Anterior cingulate cortex (tissue), 58 donors: ENCODE measurements at regions not wholly inside any gene's neighbourhood (a gene's known extent, or its start where the extent isn't known, plus 50 kb on each side); places are given as distances from the start of the nearest gene placed in this dataset.
A peak's percentile ranks its signal among the peaks of the same experiment; 100 is the strongest.

ENCODE experiments used
- DNase-seq, 58 donors: peaks; one replicate each; lab custom pipeline; 2025; lab: John Stamatoyannopoulos, UW

GRCh38 chr7:8931906-8932646 is 498.7 kb downstream of the NXPH1 start:
- DNase-seq = no peak

GRCh38 chr7:8932751-8933150 is 499.3 kb downstream of the NXPH1 start:
- no peak for DNase-seq

- no peak for DNase-seq
Measured at GRCh38 chr7:8937204-8937603, 503.8 kb downstream of the NXPH1 start.

- DNase-seq = no peak
Measured at GRCh38 chr7:8938044-8938805, 504.8 kb downstream of the NXPH1 start.

- no peak for DNase-seq
Measured at GRCh38 chr7:8939446-8939845, 506.0 kb downstream of the NXPH1 start.

GRCh38 chr7:8963722-8964121 is 530.3 kb downstream of the NXPH1 start:
- DNase-seq = no peak

GRCh38 chr7:8965177-8965576 is 531.8 kb downstream of the NXPH1 start:
- DNase-seq = no peak

GRCh38 chr7:8973601-8974000 is 540.2 kb downstream of the NXPH1 start:
- DNase-seq = no peak

- DNase-seq = no peak
Measured at GRCh38 chr7:8975681-8976080, 542.3 kb downstream of the NXPH1 start.

GRCh38 chr7:8982338-8982992 is 549.1 kb downstream of the NXPH1 start:
- no peak for DNase-seq

- DNase-seq = no peak
Measured at GRCh38 chr7:8985255-8985654, 551.8 kb downstream of the NXPH1 start.

- DNase-seq = no peak
Measured at GRCh38 chr7:8988267-8988666, 554.9 kb downstream of the NXPH1 start.

- no peak for DNase-seq
Measured at GRCh38 chr7:8991159-8991558, 557.8 kb downstream of the NXPH1 start.

- DNase-seq = no peak
Measured at GRCh38 chr7:8998762-8999161, 565.4 kb downstream of the NXPH1 start.

- DNase-seq = no peak
Measured at GRCh38 chr7:9013940-9014339, 580.5 kb downstream of the NXPH1 start.

GRCh38 chr7:9017286-9017685 is 583.9 kb downstream of the NXPH1 start:
- no peak for DNase-seq

- no peak for DNase-seq
Measured at GRCh38 chr7:9022456-9022855, 589.0 kb downstream of the NXPH1 start.

- no peak for DNase-seq
Measured at GRCh38 chr7:9023675-9024294, 590.4 kb downstream of the NXPH1 start.

- DNase-seq = peak in 1 of 58 donors; percentile 16
Measured at GRCh38 chr7:9026121-9026520, 592.7 kb downstream of the NXPH1 start.

- DNase-seq = no peak
Measured at GRCh38 chr7:9028012-9028411, 594.6 kb downstream of the NXPH1 start.
